Mesenchymal stem cell (in vitro differentiated cells and primary cell): ENCODE measurements at regions not wholly inside any gene's neighbourhood (a gene's known extent, or its start where the extent isn't known, plus 50 kb on each side); places are given as distances from the start of the nearest gene placed in this dataset.

Experiments used
- DNase-seq: peaks from one replicate; pipeline ENCODE4 v3.0.0-alpha.2; 2013
- H2AFZ ChIP-seq: one replicate; pipeline ENCODE4 v1.6.1; 2013; ENCODE audit warnings: low read depth, mild to moderate bottlenecking, control low read depth, inconsistent platforms, low read length, moderate library complexity
- H2AK5ac ChIP-seq: 2 replicates; pipeline ENCODE4 v1.6.1; 2013; ENCODE audit warnings: low read length, moderate library complexity, mild to moderate bottlenecking, inconsistent platforms; ENCODE audit not compliant: severe bottlenecking
- H2BK120ac ChIP-seq: one replicate; pipeline ENCODE4 v1.6.1; 2013; ENCODE audit warnings: low read depth, mild to moderate bottlenecking, inconsistent platforms, low read length, moderate library complexity
- H2BK12ac ChIP-seq, 2 experiments: one replicate each; pipeline ENCODE4 v1.6.1; 2013; ENCODE audit warnings: inconsistent platforms in 2 of 2, low read length in 2 of 2, mild to moderate bottlenecking in 2 of 2, moderate library complexity in 2 of 2, control low read depth in 1 of 2
- H2BK15ac ChIP-seq: one replicate; pipeline ENCODE4 v1.6.1; 2013; ENCODE audit warnings: mild to moderate bottlenecking, low read depth, inconsistent platforms; ENCODE audit not compliant: poor library complexity, severe bottlenecking
- H2BK5ac ChIP-seq: 2 replicates; pipeline ENCODE4 v1.6.1; 2013; ENCODE audit warnings: low read depth, mild to moderate bottlenecking, low read length, control low read depth, inconsistent platforms; ENCODE audit not compliant: poor library complexity, severe bottlenecking
- H3K14ac ChIP-seq, 2 experiments: one replicate each; pipeline ENCODE4 v1.6.1; 2013; ENCODE audit warnings: inconsistent platforms in 2 of 2, low read length in 2 of 2, control low read depth in 1 of 2, mild to moderate bottlenecking in 1 of 2, moderate library complexity in 1 of 2
- H3K18ac ChIP-seq, 2 experiments: one replicate each; pipeline ENCODE4 v1.6.1; 2013; ENCODE audit warnings: inconsistent platforms in 2 of 2, low read length in 2 of 2, control low read depth in 1 of 2, low read depth in 1 of 2, mild to moderate bottlenecking in 1 of 2
- H3K23ac ChIP-seq, 2 experiments: one replicate each; pipeline ENCODE4 v1.6.1; 2013; ENCODE audit warnings: inconsistent platforms in 2 of 2, low read length in 2 of 2, mild to moderate bottlenecking in 2 of 2, moderate library complexity in 2 of 2, control low read depth in 1 of 2
- H3K27ac ChIP-seq: 2 replicates; pipeline ENCODE4 v1.5.1; 2013; ENCODE audit warnings: mild to moderate bottlenecking, moderate library complexity, low read length, control low read depth, inconsistent platforms; ENCODE audit not compliant: poor library complexity, severe bottlenecking
- H3K27me3 ChIP-seq, 2 experiments: 2 replicates each; pipeline versions ENCODE4 v1.6.1 to v1.7.0; 2013; ENCODE audit warnings: low read length in 2 of 2, mild to moderate bottlenecking in 2 of 2, moderate library complexity in 2 of 2, control low read depth in 1 of 2, inconsistent platforms in 1 of 2; ENCODE audit not compliant: control insufficient read depth in 1 of 2, insufficient read depth in 1 of 2
- H3K36me3 ChIP-seq, 2 experiments: 2 replicates each; pipeline versions ENCODE4 v1.6.1 to v1.7.0; 2013; ENCODE audit warnings: low read length in 2 of 2, control low read depth in 1 of 2, inconsistent platforms in 1 of 2, low read depth in 1 of 2, mild to moderate bottlenecking in 1 of 2; ENCODE audit not compliant: insufficient read depth in 2 of 2, control insufficient read depth in 1 of 2
- H3K4ac ChIP-seq, 2 experiments: one replicate each; pipeline ENCODE4 v1.6.1; 2013; ENCODE audit warnings: inconsistent platforms in 2 of 2, low read length in 2 of 2, mild to moderate bottlenecking in 2 of 2, moderate library complexity in 2 of 2, control low read depth in 1 of 2, low read depth in 1 of 2
- H3K4me1 ChIP-seq: 2 replicates; pipeline ENCODE4 v1.6.1; 2013; ENCODE audit warnings: low read depth, low read length, control low read depth; ENCODE audit not compliant: control insufficient read depth, insufficient read depth
- H3K4me2 ChIP-seq: 2 replicates; pipeline ENCODE4 v1.6.1; 2013; ENCODE audit warnings: low read length, mild to moderate bottlenecking, inconsistent platforms; ENCODE audit not compliant: poor library complexity, severe bottlenecking
- H3K4me3 ChIP-seq, 2 experiments: 2 replicates each; pipeline versions ENCODE4 v1.5.1 to v1.7.0; 2013; ENCODE audit warnings: low read length in 2 of 2, mild to moderate bottlenecking in 2 of 2, control low read depth in 1 of 2, low read depth in 1 of 2; ENCODE audit not compliant: insufficient read depth in 1 of 2
- H3K79me1 ChIP-seq: replicated peaks from 2 replicates; pipeline ENCODE4 v1.6.1; 2013; ENCODE audit warnings: mild to moderate bottlenecking, control low read depth, low read length, inconsistent platforms; ENCODE audit not compliant: poor library complexity, severe bottlenecking
- H3K9ac ChIP-seq: 2 replicates; pipeline ENCODE4 v1.7.0; 2013; ENCODE audit warnings: mild to moderate bottlenecking, low read length, moderate library complexity
- H3K9me3 ChIP-seq: 2 replicates; pipeline ENCODE4 v1.7.0; 2013; ENCODE audit warnings: mild to moderate bottlenecking, low read length; ENCODE audit not compliant: control insufficient read depth
- H4K8ac ChIP-seq: one replicate; pipeline ENCODE4 v1.6.1; 2013; ENCODE audit warnings: inconsistent platforms, mild to moderate bottlenecking, low read length, moderate library complexity
- H4K91ac ChIP-seq: one replicate; pipeline ENCODE4 v1.6.1; 2013; ENCODE audit warnings: mild to moderate bottlenecking, low read length, inconsistent platforms
- WGBS: methylation state at CpG from one replicate; pipeline ENCODE4 v1.1.7; 2013; ENCODE audit warnings: mixed read lengths; 5-methylcytosine and 5-hydroxymethylcytosine counted together

- H3K14ac ChIP-seq: no peak overlapping the region
- peak overlapping the region; percentile 52 to 64 for H3K18ac ChIP-seq
- no peak overlapping the region for H2BK120ac ChIP-seq
- no peak overlapping the region for H4K8ac ChIP-seq
- H3K4ac ChIP-seq: peak overlapping the region in 1 of 2 experiments; percentile 45
- WGBS: 64% methylated on average over 7 of the region's 7 CpGs
- H2BK5ac ChIP-seq: peak overlapping the region; percentile 50
- H4K91ac ChIP-seq: peak overlapping the region; percentile 14
- no peak overlapping the region for H2AFZ ChIP-seq
- peak overlapping the region; percentile 94 for H3K27ac ChIP-seq
- H3K79me1 ChIP-seq: no peaks in the 10 kb centered on the region
- peak overlapping the region; percentile 85 for H3K9ac ChIP-seq
- no peak overlapping the region for H3K4me2 ChIP-seq
- no peaks in the 10 kb centered on the region for H3K27me3 ChIP-seq
- H3K4me1 ChIP-seq: peaks cover 40% of the 10 kb centered on the region
- H3K4me3 ChIP-seq: no peak overlapping the region
- no peak overlapping the region for H2BK15ac ChIP-seq
- H3K36me3 ChIP-seq: peaks cover 0 to 7% of the 10 kb centered on the region in 2 experiments
- H2BK12ac ChIP-seq: peak overlapping the region; percentile 76 to 81
- DNase-seq: no peak
- peak overlapping the region; percentile 94 for H2AK5ac ChIP-seq
- H3K23ac ChIP-seq: no peak overlapping the region
- no peaks in the 10 kb centered on the region for H3K9me3 ChIP-seq
These were observed 60.4 kb upstream of the SNX9 start for GRCh38 chr6:157762636-157763035.

- H3K36me3 ChIP-seq: peaks cover 0 to 10% of the 10 kb centered on the region in 2 experiments
- H2BK15ac ChIP-seq: peak overlapping the region; percentile 75
- DNase-seq: peak; percentile 78
- peak overlapping the region; percentile 54 for H2BK120ac ChIP-seq
- peak overlapping the region; percentile 85 for H3K9ac ChIP-seq
- H3K4me3 ChIP-seq: no peak overlapping the region
- H4K91ac ChIP-seq: peak overlapping the region; percentile 76
- H3K4me2 ChIP-seq: no peak overlapping the region
- 55% methylated on average over 11 of the region's 13 CpGs for WGBS
- H3K9me3 ChIP-seq: no peaks in the 10 kb centered on the region
- peak overlapping the region; percentile 94 for H2AK5ac ChIP-seq
- H2BK12ac ChIP-seq: peak overlapping the region; percentile 81 to 98
- peak overlapping the region; percentile 58 to 64 for H3K18ac ChIP-seq
- no peaks in the 10 kb centered on the region for H3K27me3 ChIP-seq
- peak overlapping the region; percentile 50 for H2BK5ac ChIP-seq
- H3K4ac ChIP-seq: peak overlapping the region; percentile 45 to 73
- H3K23ac ChIP-seq: no peak overlapping the region
- peak overlapping the region; percentile 94 for H3K27ac ChIP-seq
- peak overlapping the region; percentile 66 for H4K8ac ChIP-seq
- no peaks in the 10 kb centered on the region for H3K79me1 ChIP-seq
- peaks cover 40% of the 10 kb centered on the region for H3K4me1 ChIP-seq
- H3K14ac ChIP-seq: peak overlapping the region in 1 of 2 experiments; percentile 35
- no peak overlapping the region for H2AFZ ChIP-seq
These were observed 59.7 kb upstream of the SNX9 start for GRCh38 chr6:157763129-157763903.

- peak overlapping the region in 1 of 2 experiments; percentile 58 for H3K18ac ChIP-seq
- peak overlapping the region; percentile 60 for H2BK5ac ChIP-seq
- H3K4me2 ChIP-seq: no peak overlapping the region
- peak overlapping the region; percentile 85 for H3K9ac ChIP-seq
- H4K91ac ChIP-seq: no peak overlapping the region
- peak overlapping the region; percentile 94 for H3K27ac ChIP-seq
- peak overlapping the region; percentile 94 for H2AK5ac ChIP-seq
- no peak overlapping the region for H4K8ac ChIP-seq
- peak overlapping the region; percentile 81 to 98 for H2BK12ac ChIP-seq
- no peak for DNase-seq
- H3K4me1 ChIP-seq: peaks cover 36% of the 10 kb centered on the region
- peak overlapping the region in 1 of 2 experiments; percentile 24 for H3K4me3 ChIP-seq
- no peaks in the 10 kb centered on the region for H3K79me1 ChIP-seq
- no peak overlapping the region for H2AFZ ChIP-seq
- 87% methylated on average over 3 of the region's 3 CpGs for WGBS
- peak overlapping the region in 1 of 2 experiments; percentile 45 for H3K4ac ChIP-seq
- H2BK120ac ChIP-seq: no peak overlapping the region
- no peak overlapping the region for H2BK15ac ChIP-seq
- H3K27me3 ChIP-seq: no peaks in the 10 kb centered on the region
- no peaks in the 10 kb centered on the region for H3K9me3 ChIP-seq
- H3K14ac ChIP-seq: no peak overlapping the region
- no peak overlapping the region for H3K23ac ChIP-seq
- H3K36me3 ChIP-seq: peaks cover 0 to 10% of the 10 kb centered on the region in 2 experiments
These were observed 59.2 kb upstream of the SNX9 start for GRCh38 chr6:157763904-157764177.

- no peaks in the 10 kb centered on the region for H3K27me3 ChIP-seq
- peak overlapping the region; percentile 85 for H3K9ac ChIP-seq
- H2BK5ac ChIP-seq: peak overlapping the region; percentile 60
- WGBS: 19% methylated on average over 11 of the region's 14 CpGs
- H4K8ac ChIP-seq: no peak overlapping the region
- no peak overlapping the region for H2AFZ ChIP-seq
- peak overlapping the region; percentile 97 for H3K27ac ChIP-seq
- H3K36me3 ChIP-seq: peaks cover 0 to 10% of the 10 kb centered on the region in 2 experiments
- no peak overlapping the region for H2BK120ac ChIP-seq
- H4K91ac ChIP-seq: no peak overlapping the region
- H3K4me3 ChIP-seq: peak overlapping the region in 1 of 2 experiments; percentile 24
- H3K4me1 ChIP-seq: peaks cover 38% of the 10 kb centered on the region
- no peak overlapping the region for H3K4me2 ChIP-seq
- no peak overlapping the region for H3K23ac ChIP-seq
- H2BK15ac ChIP-seq: no peak overlapping the region
- H2BK12ac ChIP-seq: no peak overlapping the region
- peak overlapping the region in 1 of 2 experiments; percentile 45 for H3K4ac ChIP-seq
- H3K79me1 ChIP-seq: no peaks in the 10 kb centered on the region
- H3K14ac ChIP-seq: no peak overlapping the region
- peak; percentile 100 for DNase-seq
- H2AK5ac ChIP-seq: peak overlapping the region; percentile 47
- no peaks in the 10 kb centered on the region for H3K9me3 ChIP-seq
- no peak overlapping the region for H3K18ac ChIP-seq
These were observed 58.6 kb upstream of the SNX9 start for GRCh38 chr6:157764178-157765068.
